ENCODE measurements at regions not wholly inside any gene's neighbourhood (a gene's known extent, or its start where the extent isn't known, plus 50 kb on each side); places are given as distances from the start of the nearest gene placed in this dataset.

DNA sequence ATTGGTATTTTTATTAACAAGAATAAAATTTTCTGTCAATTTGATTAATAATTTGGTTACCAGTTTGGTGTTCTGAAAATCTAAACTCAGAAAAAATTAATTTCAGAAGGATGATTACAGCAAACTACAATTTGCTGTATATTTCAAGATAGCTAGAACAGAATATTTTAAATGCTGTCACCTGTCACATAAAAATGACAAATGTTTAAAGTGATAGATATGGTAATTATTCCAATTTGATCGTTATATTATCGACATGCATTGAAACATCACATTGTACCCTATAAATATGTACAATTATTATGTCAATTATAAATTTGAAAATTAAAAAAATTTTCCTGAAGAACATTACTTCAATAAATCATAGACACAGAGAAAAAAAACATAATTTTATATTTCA lies 56.9 kb upstream of the SLITRK5 start:
- no peak for DNase-seq

Measured in islet precursor cell (in vitro differentiated cells).